ENCODE measurements at regions not wholly inside any gene's neighbourhood (a gene's known extent, or its start where the extent isn't known, plus 50 kb on each side); places are given as distances from the start of the nearest gene placed in this dataset.
A peak's percentile ranks its signal among the peaks of the same experiment; 100 is the strongest.

DNA sequence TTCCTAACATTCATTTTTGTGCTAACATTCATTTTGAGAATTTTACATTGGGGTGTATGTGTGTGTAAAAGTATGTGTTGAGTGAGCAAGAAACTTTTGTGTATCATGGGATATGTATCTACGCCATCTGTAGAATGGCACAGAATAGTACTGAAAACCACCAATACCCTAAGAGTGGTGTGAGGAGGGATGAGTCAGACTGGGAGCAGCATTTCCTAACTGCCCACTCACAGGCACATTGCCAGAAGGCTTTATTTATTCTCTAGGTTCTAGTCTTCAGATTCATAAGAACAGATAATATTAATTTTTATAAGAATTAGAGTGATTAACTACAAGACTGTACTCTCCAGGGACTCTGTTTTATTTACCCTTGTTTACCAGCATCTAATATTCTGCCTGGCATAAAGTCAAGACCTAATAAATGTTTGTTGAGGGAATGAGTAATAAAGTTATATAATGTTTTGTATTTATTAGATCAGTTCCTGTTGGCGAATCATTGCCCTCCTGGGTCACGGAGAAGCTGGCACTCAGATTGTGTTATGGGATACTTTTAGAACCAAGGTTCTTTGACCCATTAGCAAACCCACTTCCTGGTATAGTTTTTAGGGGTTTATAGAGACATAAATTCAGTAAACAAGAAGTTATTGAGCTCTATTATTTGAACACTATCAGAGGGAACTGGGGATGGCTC is 159.1 kb upstream of the PPP2R2B start:
- no peak for DNase-seq

DNA sequence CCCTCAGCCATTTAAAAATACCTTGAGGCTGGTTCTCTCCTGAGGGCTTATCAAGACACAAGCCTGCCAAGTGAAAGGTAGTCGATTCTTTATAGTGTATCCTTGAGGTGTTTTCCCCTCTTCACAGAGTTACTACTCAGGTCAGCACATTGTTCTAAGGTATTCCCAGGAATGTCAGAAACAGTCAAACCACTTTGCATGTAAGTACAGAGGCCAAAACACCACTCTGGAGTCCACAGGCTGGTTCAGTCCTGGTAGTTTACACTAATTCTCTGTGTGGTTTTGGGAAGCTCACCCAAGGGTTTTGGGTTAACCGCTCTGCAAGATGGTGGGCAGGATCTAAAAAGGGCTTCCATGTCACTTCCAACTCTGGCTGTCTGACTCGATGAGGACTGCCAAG is 162.3 kb upstream of the PPP2R2B start:
- no peak for DNase-seq

DNA sequence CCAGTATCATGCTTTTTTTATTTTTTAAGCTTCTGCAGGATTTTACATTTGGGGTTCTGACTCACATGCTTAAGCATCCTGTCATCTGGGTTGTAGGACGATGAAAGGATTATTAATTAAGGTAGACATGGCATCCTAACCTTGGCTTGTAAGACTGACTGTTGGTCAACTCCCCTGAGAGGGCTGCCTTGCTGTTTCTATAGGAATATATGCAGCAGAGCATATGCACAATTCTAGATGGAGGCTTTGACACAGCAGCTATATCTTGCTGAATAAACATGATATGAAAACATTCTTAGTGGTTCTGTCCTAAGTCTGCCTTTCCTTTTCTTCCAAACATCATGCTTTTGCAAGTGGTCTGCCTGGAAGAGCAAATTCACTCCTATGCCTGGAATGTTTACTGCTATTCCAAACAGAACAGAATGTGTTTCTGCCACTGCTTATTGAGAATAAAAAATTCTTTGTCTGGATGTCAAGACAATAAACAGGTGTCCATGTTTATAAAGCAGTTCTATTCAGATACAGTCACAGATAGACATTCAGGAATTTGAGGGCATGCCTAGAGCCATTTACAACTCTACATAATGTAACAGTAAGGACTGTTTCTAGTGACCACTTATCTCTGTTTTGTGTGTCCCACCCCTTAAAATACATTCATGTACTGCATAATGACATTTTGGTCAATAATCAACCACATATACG is 166.2 kb upstream of the PPP2R2B start:
- no peak for DNase-seq

DNA sequence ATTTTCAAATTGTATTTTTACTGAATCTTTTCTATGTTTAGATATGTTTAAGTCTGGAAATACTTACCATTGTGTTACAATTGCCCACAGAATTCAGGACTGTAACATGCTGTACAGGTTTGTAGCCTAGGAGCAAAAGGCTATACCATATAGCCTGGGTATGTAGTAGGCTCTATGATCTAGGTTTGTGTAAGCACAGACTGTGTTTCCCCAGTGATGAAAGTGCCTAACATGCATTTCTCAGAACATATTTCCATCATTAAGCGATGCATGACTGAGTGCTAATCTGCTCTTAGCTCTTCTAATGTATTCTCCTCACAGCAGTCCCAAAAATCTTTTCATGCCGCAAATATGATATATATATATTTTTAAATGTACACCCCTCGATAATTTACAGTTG is 166.7 kb upstream of the PPP2R2B start:
- no peak for DNase-seq

DNA sequence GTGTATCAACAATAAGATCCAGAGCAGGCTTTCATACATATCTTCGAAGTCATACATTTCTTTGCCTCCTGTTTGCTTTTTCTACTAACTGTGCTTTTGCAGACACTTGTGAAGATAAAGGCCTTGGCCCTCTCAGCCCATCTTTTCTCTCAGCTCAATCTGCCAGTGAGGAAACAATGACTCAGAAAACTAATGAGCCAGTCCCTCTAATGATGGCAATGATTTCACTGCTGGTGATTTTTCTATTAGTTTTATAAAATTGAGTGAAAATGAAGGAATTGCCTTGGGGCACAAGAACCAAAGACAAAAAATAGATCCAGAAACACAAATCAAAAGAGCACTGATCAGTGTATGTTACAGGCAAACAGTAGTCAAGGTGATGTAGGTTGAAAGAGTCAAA is 167.7 kb upstream of the PPP2R2B start:
- DNase-seq, result peak; percentile 25

DNA sequence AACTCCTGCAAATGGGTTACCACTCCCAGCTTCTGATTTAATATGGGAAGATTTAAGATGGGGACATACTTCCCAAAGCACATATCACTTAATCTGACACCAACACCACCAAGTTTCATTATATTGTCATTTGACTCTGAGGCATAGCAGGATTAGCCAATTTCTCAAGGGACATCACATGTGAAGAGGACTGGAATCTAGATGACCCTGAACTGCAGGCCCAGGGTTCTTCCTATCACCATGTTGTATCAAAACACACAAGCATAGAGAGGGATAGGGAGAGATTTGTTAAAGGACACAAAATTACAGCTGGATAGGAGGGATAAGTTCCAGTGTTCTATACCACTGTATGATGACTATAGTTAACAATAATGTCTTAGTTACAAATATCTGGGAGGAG is 168.3 kb upstream of the PPP2R2B start:
- DNase-seq, result no peak

DNA sequence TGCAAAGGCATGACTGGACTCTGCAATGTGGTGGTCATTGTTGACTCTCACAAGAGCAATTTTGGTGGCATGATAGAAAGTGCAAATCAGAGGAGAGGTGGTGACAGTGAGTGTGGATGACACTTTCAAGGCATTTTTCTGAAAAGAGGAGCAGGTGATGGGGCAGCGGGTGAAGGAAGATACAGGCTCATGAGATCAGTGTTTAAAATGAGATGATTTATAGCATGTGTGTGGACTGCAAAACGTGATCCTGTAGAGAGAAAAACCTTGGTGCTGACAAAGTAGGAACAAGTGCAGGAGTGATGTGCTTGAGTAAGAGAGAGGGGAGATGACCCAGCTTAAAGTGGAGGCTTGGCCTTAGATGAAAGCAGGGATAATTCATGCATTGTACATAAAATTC is 171.2 kb upstream of the PPP2R2B start:
- DNase-seq, result no peak

DNA sequence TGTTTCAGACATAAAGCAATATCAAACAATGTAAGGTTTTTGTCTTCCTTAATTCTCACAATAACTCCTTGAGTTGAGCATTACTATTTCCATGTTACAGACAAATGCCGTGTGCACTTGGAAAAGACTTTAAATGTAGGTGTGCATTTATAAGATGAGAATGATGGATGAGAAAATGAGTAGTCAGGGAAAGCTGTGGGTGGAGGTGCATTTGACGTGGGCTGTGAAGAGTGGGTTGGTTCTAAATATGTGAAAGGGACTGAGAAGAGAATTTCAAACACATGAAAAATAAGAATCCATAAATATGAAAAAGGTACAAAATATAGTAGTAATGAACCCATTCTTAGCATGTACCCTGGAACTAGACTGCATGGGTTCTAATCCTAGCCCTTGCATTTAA is 171.6 kb upstream of the PPP2R2B start:
- DNase-seq, result no peak

DNA sequence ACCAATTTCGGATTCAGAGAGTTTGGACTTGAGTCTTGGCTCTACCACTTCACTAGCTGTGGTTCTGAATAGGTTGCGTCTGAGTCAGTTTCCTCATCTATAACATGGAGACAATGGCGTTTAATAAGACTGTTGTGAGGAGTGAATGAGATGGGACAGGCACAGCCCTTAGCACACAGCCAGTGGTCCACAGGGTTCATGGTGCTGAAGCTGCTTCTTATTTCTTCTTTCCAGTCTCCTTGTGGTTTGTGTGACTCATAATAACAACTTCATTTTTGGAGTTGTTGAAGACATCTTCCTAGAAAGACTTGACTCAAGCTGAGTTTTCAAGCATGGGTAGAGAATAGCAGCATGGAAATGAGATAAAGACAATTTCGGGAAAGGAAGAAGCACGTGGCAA is 172.6 kb upstream of the PPP2R2B start:
- DNase-seq, result no peak

DNA sequence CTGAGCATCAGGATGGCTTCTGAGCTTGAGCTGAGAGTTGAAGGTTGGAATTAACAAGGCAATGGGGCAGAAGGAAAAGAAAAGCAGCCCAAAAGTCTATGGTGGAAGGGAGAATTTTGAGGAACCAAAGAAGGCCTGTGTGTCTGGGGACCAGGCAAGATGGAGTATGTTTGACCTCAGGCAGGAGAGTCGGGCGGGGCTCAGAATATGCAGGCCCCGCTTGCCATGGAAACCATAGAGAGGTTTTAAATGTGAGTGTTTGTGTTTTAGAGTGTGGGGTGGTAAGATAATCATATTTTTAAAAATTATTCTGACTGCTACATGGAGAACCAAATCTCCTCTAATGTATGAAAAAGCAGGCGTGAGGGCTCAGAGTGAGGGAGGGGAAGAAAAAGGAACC is 174.0 kb upstream of the PPP2R2B start:
- DNase-seq, result no peak

DNA sequence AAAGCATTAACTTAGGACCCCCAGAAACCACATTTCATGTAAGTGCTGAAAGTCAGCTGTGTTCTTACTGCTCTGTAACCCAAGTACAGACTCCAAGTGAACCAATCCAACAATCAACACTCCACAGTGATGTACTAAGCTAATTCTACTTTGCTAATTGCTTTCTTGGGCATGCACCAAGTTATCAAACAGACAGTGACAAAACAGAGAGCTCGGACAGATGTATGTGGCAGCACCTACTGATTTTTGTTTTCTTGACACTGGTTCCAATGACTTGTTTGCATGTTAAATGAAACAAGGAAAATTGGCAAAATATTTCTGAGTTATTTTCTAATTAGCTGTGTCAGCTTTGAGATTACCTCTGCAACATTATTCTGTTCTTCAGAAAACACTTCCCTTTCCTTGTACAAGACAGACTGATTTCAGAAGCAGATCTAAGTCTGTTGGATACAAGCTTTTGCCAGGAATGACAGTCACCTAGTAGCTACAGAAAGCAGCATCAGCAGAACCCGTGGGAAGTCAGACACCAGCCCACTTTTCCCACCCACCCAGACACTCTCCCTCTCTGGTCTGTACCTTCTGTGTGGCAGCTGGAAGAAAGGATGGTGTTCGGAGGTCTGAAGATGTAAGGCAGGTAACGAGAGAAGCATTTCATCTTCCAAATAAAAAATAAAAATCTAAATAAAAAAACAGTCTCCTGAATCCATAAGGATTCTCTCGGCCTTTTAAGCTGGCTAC is 176.7 kb upstream of the PPP2R2B start:
- no peak for DNase-seq

DNA sequence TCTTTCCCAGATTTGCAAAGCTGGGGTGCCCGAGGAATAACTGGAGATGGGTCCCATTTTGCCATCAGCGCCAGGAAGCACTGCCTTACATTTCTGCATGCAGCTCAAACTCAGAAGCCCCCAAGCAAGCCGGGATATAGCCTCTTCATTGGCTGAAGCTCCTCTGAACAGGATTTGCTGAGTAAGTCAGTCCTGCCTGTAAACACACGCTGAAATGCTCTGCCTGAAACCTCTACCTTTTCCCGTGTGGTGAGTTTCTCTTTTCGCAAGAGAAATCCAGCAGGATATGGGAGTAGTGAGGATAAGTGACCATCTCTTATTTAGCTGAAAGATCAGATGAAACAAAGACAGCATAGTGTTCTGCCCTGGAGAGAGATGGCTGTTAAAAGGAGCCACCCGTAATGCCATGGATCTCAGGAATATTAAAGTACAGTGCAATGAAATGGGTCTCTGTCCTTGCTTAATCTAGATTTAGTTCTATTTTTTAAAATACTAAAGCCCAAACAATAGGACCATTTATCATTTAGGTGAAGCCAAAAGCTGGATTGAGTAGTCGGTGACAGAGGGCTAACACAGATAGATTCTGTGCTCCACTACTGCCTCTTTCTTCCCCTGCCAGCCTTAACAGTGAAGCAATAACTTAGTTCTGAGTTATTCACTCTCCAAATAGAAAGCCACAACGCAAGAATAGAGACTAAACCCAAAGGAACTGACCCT is 177.5 kb upstream of the PPP2R2B start:
- no peak for DNase-seq

DNA sequence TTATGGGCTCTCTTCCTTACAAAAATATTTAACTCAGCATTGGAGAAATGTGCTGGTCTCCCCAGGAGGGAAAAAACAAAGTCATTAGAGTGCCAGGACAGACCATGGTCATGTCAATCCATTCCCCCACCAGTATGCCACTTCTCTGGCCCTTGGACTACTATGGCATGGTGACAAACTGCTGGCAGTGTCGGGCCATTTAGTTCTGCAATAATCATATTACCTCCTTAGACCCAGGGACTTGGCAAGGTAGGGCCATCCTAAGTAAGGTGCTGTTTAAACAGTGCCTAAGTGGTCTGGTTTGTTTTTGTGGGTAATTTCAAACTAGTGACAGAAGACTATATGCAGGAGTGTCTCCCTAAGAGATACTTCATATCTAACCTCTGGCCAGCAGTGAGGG is 177.8 kb upstream of the STK32A start:
- DNase-seq, result no peak

DNA sequence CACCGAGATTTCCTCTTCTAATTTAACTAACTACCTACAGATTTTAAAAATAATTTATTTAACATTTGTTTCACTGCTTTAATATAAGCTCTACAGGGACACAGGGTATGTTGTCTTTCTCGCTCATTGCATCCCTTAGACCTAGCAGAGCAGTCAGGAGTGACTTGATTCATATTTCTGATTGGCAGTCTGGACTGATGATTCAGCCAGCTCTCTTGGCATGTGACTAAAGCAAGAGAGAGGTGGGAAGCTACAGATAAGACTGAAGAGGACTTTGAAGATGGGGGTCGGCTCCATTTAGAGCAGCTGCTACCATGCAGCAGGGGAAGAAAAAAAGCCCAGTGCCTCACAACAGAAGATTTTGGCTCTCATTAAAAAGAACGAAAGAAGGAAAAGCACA is 173.4 kb upstream of the STK32A start:
- no peak for DNase-seq

DNA sequence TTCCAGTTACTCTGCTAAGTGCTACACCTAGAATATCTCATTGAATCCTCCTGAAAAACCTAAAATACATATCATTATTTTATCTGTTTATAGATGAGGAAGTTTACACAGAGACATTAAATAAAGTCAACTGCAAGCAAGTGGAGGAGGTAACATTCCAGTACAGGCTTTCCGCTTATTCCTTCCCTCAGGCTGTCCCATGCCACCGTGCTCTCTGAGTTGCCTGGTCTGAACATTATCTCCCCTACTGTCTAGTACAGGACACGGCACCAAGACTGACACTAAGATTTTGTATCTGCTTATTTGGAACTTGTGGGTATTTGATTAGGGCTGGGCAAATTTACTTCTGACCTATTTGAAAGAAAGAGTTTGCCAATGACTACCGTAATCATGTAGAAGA is 172.4 kb upstream of the STK32A start:
- no peak for DNase-seq

DNA sequence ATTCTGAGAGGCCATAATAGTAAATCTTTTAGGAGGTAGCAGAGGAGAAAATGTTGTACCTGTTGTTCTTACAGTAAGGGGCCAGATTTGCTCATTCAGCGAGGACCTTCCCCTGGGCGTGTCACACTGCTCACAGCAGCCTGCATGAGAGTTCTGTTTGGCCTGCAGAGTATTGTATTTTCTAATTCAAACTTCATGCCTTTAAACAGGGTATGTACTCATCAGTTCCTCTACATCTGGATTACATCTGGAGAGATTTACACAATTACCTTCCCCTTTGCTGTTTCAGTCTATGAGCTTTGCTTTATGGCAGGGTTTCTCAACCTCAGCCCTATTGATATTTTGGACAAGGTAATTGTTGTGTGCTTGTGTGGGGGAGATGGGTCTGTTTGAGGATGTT is 170.9 kb upstream of the STK32A start:
- no peak for DNase-seq

DNA sequence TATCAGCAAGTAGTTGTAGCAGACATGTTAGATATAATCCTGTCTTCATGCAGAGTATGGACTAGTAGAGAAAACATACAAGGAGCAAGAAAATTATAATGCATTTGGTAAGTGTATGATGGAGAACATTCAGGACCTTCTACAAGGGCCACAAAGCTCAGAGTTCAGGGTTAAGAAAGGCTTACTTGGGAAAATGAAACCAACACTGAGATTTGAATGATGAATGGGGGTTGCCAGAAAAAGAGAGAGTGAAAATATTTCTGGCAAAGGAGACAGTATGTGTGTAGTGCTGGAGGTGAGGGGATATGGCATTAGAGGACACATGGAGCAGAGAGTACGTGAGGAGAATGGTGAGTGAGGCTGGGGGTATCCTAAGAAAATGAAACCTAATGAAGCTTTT is 169.8 kb upstream of the STK32A start:
- DNase-seq, result no peak

DNA sequence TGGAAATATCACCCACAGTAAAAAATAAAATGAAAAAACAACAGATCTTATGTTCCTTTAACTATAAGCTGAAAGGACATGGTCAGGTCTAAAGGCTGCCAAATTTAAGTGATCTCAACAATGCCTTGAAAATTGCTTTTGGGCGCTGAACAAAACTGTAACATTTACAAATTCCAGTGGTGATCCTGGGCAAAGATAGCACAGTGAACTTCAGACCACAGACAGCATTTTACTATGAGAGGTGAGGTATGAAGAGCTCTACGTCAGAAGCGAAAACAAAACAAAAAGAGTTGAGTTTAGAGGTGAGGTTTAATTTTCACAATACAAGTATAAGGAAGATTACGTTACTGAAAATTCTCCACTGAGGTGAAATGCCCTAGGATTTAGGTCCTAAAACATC is 165.8 kb upstream of the STK32A start:
- no peak for DNase-seq

DNA sequence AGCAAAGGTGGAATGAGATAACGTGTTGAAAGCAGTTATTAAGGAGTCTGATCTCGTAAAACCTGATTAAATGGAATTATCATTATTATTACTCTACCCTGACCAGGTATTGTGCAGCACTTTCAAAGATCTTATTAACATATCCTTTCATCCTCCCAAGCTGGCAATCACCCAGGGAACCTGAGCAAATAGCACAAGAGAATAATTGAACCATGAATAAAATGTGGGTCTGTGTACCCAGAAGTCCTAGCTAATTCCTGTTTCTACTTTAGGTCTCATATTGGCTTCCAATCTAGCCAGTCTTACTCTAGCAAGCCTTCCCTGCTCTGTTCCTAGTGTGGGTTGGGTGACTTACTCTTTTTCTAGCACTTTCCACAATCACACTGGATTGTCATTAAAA is 162.2 kb upstream of the STK32A start:
- peak; percentile 92 for DNase-seq

DNA sequence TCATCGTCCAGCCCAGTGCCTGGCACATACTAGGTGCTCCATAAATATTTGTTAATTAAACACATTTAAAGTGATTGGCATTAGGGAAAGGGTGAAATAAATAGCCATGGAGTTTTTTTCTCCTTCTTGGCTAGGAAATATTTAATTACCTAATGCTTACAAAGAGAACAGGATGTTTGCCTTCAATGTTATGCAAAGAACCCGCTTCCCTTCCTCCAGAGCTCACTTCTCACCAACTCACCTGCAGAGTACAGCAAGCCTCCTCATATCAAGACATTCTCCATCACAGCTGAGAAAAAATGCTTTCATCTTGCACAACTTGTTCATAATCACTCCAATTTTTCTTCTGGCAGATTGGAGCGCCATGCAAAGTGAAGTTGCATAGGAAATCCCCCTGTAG is 161.7 kb upstream of the STK32A start:
- peak; percentile 81 for DNase-seq

DNA sequence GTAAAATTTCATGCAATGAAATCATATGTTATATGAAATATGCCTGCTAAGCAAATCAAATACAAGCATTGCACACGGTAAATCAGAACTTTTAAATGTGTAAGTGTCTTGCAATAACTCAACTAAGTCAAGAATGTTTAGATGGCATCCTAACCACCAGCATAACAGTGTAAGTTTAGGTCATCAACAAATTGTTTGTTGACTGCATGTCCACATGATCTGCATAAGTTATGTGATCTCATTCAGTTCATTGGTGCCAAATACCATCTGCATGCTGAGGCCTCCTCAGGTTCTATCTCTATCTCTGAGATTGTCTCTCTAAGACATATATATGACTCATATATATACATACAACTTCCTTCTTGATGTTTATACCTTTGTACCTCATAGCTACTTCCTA is 159.6 kb upstream of the STK32A start:
- DNase-seq, result no peak

DNA sequence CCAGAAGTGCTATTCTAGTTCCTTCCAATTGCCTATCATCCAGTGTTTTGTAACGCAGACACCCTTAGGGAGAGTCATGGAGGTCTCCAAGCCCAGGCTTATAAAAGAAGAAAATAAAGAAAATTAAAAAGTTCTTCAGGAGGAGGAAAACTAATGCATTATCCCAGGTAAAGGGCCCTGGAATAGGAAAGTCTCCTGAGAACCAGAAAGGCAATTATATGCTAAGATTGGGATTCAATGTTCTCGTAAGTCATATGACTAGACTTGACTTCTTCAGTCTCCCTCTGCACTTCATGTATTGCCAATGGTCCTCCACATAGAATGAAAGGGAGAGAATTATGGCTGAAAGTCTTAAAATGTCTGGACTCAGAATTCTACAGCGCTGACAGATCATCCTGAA is 154.4 kb upstream of the STK32A start:
- DNase-seq, result no peak

DNA sequence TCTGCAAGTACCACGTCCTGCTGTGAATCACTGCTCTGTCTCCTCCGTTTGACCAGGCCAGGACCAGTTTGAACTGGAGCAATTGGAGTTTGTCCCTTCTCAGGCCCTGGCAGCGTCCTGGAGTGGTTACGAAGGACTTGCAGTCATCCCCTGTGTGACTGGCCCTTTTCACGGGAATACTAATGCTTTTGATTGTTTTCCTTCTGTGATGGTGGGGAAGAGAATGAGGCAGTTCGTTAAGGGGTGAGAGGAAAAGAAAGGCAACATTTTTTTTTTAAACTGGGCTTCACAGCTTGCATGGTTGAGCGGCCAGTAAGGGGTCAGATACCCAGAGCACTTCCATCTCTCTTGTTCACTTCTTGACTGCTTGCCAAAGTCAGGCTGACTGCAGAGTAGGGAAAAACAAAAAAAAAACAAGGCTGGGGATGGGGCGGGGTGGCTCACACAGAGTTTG is 153.5 kb upstream of the STK32A start:
- DNase-seq, result no peak

DNA sequence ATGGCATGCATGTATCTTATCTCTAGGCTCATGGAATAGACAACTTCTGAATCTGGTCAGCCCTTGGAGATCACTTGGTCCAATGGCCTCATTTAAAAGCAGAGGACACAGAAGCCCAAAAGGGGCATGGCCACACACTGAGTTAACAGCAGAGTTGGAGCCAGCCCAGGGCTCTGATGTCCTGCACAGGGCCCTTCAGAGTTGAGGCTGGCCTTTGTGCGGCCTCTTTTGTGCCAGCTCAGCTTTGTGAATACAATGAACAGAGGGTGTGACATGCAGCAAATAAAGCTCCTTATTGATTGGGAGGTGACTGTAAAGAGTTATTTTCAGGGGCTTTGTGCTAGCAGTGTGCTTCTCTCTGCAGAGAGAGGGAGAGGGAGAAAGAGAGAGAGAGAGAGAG is 150.1 kb upstream of the STK32A start:
- peak; percentile 68 for DNase-seq

Data from NCI-H146 (cell line).